GM20431 (cell line): ENCODE measurements at regions not wholly inside any gene's neighbourhood (a gene's known extent, or its start where the extent isn't known, plus 50 kb on each side); places are given as distances from the start of the nearest gene placed in this dataset.

Source experiments
- in situ Hi-C: fragments of 300-500 bp; cut with MseI, MboI; formaldehyde crosslinking; loops from one replicate; pipeline ENCODE4 v1.15.0; 2020; ENCODE audit warnings: low sequenced_read_pairs; ENCODE audit not compliant: unreplicated experiment

DNA sequence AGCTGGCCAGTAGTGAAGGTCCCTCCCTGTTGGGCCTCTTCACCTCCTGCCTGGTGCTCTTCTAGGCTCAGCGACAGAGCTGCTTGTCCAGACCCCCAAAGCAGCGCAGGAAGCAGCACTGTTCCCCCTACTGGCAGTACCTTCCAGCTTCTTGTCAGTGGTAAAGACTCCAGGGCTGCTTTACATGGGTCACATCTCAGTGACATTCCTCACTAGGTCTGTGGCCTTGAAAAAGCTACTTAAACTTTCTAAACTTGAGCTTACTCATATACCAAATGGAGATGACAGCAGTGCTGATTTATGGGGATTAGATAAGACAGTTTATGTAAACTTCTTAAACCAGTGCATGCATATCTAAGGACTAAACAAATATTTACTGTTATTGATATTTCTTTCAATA is 117.3 kb downstream of the FAT4 start:
- in situ Hi-C loops: no loop called here

DNA sequence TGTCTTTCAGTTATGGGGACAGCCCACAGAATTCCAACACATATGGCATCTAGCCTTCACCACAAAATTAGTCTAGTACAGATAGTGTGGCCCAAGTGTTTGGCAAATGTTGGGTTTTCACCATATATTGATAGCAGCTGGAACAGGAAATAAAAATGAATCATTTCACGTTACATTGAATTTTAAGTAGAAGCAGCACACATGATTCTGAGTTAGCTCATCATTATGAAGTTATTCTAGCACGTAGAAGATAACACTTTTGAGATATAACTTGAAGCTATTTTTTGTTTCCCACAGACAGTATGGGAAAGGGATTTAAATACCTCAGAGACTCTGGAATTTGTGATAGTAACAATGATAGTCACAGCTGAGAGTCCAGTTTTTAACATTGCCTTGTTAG is 118.7 kb downstream of the FAT4 start:
- in situ Hi-C loops: no loop called here

DNA sequence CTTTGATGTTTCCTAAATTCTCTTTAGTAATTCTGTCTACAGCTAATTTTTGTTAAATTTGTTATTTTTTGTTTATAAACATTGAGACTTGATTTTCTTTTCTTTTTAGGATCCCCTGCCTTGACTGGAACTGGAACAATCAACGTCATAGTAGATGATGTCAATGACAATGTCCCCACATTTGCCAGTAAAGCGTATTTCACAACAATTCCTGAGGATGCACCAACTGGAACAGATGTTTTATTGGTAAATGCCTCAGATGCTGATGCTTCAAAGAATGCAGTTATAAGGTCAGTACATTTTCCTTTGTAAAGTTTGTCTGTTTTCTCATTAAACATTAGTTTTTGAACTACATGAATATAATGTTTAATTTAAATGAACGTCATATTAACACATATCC is 119.4 kb downstream of the FAT4 start:
- in situ Hi-C loops: no loop called here

GRCh38 chr4:125440814-125441213 is 126.1 kb downstream of the FAT4 start:
- in situ Hi-C loops: no loop called here

DNA sequence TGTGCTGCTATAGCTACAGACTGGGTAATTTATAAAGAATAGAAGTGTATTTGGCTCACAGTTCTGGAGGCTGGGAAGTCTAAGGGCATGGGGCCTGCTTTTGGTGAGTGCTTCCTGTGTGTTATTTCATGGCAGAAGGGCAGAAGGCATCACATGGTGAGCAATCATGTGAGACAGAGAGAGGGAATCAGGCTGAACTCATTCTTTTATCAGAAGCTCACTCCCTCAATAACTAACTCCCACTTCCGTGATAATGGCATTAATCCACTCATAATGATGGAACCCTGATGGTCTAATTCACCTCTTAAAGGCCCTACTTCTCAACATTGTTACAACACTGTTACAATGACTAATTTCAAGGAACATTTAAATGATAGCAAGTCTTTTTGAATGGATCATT is 129.4 kb downstream of the FAT4 start:
- in situ Hi-C loops: no loop called here

DNA sequence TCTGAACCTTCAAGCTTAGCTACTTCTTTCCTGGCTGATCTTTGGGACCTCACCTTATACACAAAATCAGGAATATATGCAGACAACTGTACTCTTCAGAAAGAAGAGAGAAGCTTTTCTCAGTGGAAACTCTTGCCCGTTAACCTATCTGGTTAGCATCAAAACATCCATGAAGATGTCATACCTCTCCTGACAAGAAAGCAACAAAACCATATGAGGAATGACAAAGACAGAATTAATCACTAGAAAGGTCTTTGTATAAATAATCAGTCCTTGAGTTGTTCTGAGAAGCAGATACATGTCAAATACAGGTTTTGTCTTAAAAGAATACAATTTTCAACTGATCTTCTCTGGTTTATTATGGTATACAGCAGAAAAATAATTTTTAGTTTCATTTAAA is 130.8 kb downstream of the FAT4 start:
- in situ Hi-C loops: no loop called here

DNA sequence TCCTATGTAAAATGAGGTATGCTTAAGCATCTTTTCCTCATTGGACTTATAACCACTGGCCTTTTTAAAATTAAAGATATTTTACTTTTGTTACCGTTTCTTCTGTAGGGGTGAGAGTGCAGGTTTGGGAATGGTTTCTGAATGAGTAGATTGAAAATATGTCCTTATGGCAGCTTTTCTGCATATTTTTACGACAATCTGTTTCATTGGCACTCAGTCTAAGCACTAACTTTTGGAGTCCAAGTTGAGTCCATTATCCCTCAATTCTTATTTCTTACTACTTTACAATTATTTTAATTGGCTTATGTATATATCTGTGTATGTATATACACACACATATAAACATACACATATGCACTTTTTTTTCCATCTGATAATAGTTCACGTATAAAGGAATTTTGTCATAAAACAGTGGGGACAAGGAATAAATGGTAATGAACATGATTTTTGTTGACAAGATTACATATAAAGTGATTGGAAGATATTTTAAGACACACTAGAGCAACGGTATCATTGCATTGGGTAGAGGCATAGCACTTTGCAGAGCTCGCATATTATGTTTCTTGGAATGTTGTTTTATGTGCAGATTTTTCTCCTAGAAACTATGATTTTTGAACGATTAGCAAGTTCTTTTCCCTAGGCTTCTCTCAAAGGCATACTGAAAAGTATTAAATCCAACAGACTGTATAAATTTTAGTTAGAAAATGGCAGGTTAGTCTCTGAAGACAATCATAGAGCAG is 133.0 kb downstream of the FAT4 start:
- in situ Hi-C loops: no loop called here

DNA sequence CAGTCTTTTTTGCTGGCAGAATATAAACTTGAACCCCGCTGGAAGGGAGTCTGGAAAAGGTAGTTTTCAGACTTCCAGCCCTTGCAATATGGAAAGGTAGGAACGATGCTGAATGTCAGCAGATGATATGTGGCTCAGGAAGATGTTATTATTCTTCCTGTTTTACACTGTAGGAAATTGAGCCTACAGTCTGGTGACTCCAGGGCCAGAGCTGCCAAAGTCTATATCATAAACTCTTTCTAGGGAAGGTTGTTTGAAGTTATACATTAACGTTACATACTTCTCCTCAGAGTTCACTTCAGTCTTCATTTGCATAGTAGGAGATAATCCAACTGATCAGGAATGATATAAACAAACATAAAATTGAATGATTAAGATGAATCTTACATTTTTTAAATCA is 141.3 kb downstream of the FAT4 start:
- in situ Hi-C loops: no loop called here

GRCh38 chr4:125459531-125459930 is 144.8 kb downstream of the FAT4 start:
- in situ Hi-C loops: no loop called here

GRCh38 chr4:125461676-125462363 is 147.1 kb downstream of the FAT4 start:
- in situ Hi-C loops: no loop called here

GRCh38 chr4:125464146-125464545 is 149.4 kb downstream of the FAT4 start:
- in situ Hi-C loops: no loop called here

- in situ Hi-C loops: no loop called here
These were observed 166.7 kb downstream of the FAT4 start for GRCh38 chr4:125481334-125482045.

- in situ Hi-C loops: no loop called here
These were observed 168.1 kb downstream of the FAT4 start for GRCh38 chr4:125482822-125483221.

DNA sequence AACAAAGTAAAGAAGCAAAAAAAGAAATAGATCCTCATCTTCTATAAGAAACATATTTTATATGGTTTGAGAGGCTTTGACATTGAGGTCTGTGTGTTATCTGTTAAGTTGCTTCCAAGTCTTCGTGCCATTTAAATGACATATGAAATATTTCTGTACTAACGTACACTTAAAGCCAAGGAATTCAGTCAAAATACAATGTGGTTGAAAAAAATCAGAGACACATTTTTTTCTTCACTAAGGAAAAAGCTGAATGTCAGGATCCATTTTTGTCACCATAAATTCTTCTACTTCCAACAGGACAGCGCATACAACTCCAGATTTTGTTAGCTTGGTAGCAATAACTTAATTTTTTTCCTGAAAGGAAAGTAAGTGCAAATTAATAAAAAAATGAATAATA is 168.5 kb downstream of the FAT4 start:
- in situ Hi-C loops: no loop called here

DNA sequence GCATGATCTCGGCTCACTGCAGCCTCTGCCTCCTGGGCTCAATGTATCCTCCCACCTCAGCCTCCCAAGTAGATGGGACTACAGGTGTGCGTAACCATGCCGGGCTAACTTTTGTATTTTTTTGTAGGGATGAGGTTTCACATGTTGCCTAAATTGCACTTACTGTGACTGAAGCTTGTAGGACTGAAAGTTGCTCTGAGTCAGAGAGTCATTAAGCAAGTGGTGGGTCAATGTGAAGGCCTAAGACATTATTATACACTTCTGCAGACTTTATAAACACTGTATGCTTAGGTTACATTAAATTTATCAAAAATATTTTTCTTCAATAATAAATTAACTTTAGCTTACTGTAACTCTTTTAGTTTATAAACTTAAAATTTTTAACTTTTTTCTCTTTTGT is 170.2 kb downstream of the FAT4 start:
- in situ Hi-C loops: no loop called here

GRCh38 chr4:125486351-125486750 is 171.6 kb downstream of the FAT4 start:
- in situ Hi-C loops: no loop called here

GRCh38 chr4:125489952-125490690 is 175.4 kb downstream of the FAT4 start:
- in situ Hi-C loops: no loop called here

DNA sequence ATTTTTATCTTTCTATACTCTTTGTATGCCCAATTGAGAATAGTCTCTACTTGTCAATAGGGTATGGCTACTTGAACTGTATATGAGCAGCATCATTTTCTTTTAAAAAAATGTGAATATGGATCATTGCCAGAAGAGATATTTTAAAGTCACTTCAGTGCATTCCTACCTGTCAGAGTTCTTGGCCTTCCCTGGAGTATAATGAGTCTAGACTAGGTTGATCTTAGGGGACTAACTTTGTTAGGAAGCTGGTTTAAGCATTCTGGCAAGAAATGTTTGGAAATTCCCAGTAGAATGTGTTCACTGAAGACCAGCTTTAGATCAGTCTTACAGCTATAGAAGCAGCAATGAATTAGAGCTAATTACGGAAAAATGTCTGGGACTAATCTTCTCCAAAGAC is 178.2 kb downstream of the FAT4 start:
- in situ Hi-C loops: no loop called here

DNA sequence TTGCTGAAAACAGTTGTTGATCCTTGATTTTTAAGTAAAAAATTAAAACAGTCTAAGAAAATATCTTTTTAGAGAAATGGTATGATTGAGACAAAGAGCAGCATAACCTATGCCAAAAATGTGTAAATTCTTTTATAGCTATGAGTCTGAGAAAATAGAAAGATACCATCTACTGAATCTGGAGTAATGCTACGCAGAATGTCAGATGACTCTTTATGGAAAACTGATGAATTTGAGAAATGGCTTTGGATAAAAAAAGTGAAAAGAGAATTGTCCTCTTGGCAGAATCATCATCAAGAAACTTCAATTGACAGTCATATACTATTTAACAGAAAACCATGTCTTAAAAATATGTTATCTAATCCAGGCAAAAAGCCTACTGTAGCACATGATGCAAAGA is 183.1 kb downstream of the FAT4 start:
- in situ Hi-C loops: no loop called here

DNA sequence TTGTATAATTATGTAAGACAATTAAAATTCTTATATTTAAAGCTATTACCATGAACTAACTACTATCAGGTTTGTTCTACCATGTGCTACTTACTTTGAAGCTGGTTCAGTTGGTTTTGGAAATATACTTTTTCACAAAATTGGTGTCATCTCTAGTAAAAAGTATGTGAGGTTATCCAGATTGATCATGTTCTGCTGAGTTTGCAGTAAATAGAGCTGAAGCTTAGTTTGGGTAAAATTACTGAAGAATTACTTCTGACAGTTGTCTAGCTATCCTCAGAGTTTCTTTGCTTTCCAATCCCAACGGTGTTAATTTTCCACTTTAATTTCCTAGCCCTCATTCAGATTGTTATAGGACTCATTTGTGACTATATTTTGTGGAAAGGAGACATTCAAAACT is 184.2 kb downstream of the FAT4 start:
- in situ Hi-C loops: no loop called here

DNA sequence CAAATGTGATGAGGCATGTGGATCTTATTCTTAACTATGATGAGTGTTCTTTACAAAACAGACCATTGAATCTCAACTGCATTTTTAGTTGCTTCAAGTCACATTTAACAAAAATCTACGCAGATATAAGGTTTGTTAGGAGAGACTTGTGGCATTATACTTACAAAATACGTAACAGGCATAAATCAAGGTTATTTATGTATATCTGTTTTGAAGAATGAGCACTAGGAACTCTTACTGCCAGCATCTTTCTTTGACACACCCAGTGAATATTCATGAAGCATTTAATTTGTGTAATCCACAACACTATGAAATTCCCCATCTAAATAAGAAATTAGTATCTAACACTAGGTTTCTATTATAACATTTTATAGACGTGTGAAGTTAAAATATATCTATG is 186.3 kb downstream of the FAT4 start:
- in situ Hi-C loops: no loop called here
